ENCODE measurements at regions not wholly inside any gene's neighbourhood (a gene's known extent, or its start where the extent isn't known, plus 50 kb on each side); places are given as distances from the start of the nearest gene placed in this dataset.

GRCh38 chr12:25859976-25860375 is 98.5 kb upstream of the RASSF8 start:
- TF ChIP-seq, protein P1, sequence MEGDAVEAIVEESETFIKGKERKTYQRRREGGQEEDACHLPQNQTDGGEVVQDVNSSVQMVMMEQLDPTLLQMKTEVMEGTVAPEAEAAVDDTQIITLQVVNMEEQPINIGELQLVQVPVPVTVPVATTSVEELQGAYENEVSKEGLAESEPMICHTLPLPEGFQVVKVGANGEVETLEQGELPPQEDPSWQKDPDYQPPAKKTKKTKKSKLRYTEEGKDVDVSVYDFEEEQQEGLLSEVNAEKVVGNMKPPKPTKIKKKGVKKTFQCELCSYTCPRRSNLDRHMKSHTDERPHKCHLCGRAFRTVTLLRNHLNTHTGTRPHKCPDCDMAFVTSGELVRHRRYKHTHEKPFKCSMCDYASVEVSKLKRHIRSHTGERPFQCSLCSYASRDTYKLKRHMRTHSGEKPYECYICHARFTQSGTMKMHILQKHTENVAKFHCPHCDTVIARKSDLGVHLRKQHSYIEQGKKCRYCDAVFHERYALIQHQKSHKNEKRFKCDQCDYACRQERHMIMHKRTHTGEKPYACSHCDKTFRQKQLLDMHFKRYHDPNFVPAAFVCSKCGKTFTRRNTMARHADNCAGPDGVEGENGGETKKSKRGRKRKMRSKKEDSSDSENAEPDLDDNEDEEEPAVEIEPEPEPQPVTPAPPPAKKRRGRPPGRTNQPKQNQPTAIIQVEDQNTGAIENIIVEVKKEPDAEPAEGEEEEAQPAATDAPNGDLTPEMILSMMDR (IDR thresholded peaks at IDR 0.05) = no peak
- TF ChIP-seq POLR2A (IDR thresholded peaks at IDR 0.05) = no peak
